ENCODE measurements at regions not wholly inside any gene's neighbourhood (a gene's known extent, or its start where the extent isn't known, plus 50 kb on each side); places are given as distances from the start of the nearest gene placed in this dataset.

DNA sequence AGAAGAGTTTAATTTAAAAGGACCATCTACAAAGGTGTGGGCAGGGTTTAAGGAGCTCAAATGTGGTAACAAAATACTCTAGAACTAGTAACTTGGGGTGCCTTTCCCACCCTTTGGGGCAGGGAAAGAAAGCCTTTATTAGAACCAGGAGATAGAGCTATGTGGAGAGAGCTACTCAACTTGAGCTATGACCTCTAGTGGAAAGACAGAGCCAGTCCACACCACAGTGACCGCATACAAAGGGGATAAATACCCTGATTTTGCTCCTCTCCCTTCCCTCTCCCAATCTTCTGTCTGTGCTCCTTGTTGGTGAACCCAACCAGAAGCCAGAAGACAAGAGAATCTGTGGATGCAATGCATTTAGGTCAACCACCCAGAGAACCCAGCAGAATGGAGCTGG is 54.4 kb upstream of the JAK1 start:
- Histone ChIP-seq H3K4me2 (ENCODE audit: low read length) (no peak overlapping the region), H4K20me1 (ENCODE audit: insufficient read depth, low read length) (no peaks in the 10 kb centered on the region), H2AFZ (ENCODE audit: low read depth, low read length) (no peak overlapping the region), H3K36me3 (replicated peaks; ENCODE audit: low read depth, low read length) (no peaks in the 10 kb centered on the region), H3K27me3 (ENCODE audit: low read depth, low read length) (no peaks in the 10 kb centered on the region), H3K4me1 (ENCODE audit: low read length) (no peaks in the 10 kb centered on the region), H3K79me2 (ENCODE audit: low read length) (no peaks in the 10 kb centered on the region), H3K9ac (ENCODE audit: low read length) (no peak overlapping the region), H3K9me3 (ENCODE audit: insufficient read depth, low read length) (no peaks in the 10 kb centered on the region), H3K4me3 (ENCODE audit: low read length) (no peak overlapping the region), H3K27ac (ENCODE audit: low read length) (no peak overlapping the region)
- TF ChIP-seq CTCF (IDR thresholded peaks at IDR 0.05; ENCODE audit: low read depth, low read length): 0 out of 2 replicates have a peak, but pooled peaks have one; percentile 11
- no peak for TF ChIP-seq EZH2phosphoT487 (IDR thresholded peaks at IDR 0.05; ENCODE audit: low read depth)

- no peak overlapping the region for H3K4me3 ChIP-seq (ENCODE audit: low read length)
- no peaks in the 10 kb centered on the region for H3K36me3 ChIP-seq (replicated peaks; ENCODE audit: low read depth, low read length)
- no peak overlapping the region for H3K27ac ChIP-seq (ENCODE audit: low read length)
- H4K20me1 ChIP-seq (ENCODE audit: insufficient read depth, low read length): no peaks in the 10 kb centered on the region
- H3K27me3 ChIP-seq (ENCODE audit: low read depth, low read length): no peaks in the 10 kb centered on the region
- H3K79me2 ChIP-seq (ENCODE audit: low read length): no peaks in the 10 kb centered on the region
- no peak overlapping the region for H2AFZ ChIP-seq (ENCODE audit: low read depth, low read length)
- H3K9me3 ChIP-seq (ENCODE audit: insufficient read depth, low read length): no peaks in the 10 kb centered on the region
- H3K4me1 ChIP-seq (ENCODE audit: low read length): no peaks in the 10 kb centered on the region
- no peak overlapping the region for H3K9ac ChIP-seq (ENCODE audit: low read length)
- TF ChIP-seq CTCF (IDR thresholded peaks at IDR 0.05; ENCODE audit: low read depth, low read length): no peak
- TF ChIP-seq EZH2phosphoT487 (IDR thresholded peaks at IDR 0.05; ENCODE audit: low read depth): no peak
- H3K4me2 ChIP-seq (ENCODE audit: low read length): no peak overlapping the region
Observed at GRCh38 chr1:65021795-65022194, 55.4 kb upstream of the JAK1 start.

- Histone ChIP-seq H3K79me2 (ENCODE audit: low read length) (no peaks in the 10 kb centered on the region), H3K36me3 (replicated peaks; ENCODE audit: low read depth, low read length) (no peaks in the 10 kb centered on the region), H3K9ac (ENCODE audit: low read length) (no peak overlapping the region), H4K20me1 (ENCODE audit: insufficient read depth, low read length) (no peaks in the 10 kb centered on the region), H3K4me1 (ENCODE audit: low read length) (no peaks in the 10 kb centered on the region), H3K27me3 (ENCODE audit: low read depth, low read length) (no peaks in the 10 kb centered on the region), H2AFZ (ENCODE audit: low read depth, low read length) (no peak overlapping the region), H3K27ac (ENCODE audit: low read length) (no peak overlapping the region), H3K4me3 (ENCODE audit: low read length) (no peak overlapping the region), H3K9me3 (ENCODE audit: insufficient read depth, low read length) (no peaks in the 10 kb centered on the region), H3K4me2 (ENCODE audit: low read length) (no peak overlapping the region)
- TF ChIP-seq CTCF (IDR thresholded peaks at IDR 0.05; ENCODE audit: low read depth, low read length) (no peak), EZH2phosphoT487 (IDR thresholded peaks at IDR 0.05; ENCODE audit: low read depth) (no peak)
Observed at GRCh38 chr1:65022216-65022615, 55.9 kb upstream of the JAK1 start.

DNA sequence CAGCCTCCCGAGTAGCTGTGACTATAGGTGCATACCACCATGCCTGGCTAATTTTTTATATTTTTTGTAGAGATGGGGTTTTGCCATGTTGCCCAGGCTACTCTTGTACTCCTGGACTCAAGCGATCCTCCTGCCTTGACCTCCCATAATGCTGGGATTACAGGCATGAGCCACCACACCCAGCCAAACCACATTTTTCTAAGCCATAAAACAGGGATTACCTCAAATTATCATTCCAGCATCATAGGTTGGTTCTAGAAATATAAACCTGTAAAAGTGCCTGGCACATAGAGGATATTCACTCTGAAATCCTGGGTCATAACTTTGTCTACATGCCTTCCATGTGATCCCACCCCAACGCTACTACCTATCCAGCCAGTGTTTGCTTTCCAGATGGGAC is 59.4 kb upstream of the JAK1 start:
- no peak overlapping the region for H3K4me2 ChIP-seq (ENCODE audit: low read length)
- no peak overlapping the region for H2AFZ ChIP-seq (ENCODE audit: low read depth, low read length)
- H3K4me1 ChIP-seq (ENCODE audit: low read length): no peaks in the 10 kb centered on the region
- no peak for TF ChIP-seq CTCF (IDR thresholded peaks at IDR 0.05; ENCODE audit: low read depth, low read length)
- TF ChIP-seq EZH2phosphoT487 (IDR thresholded peaks at IDR 0.05; ENCODE audit: low read depth): no peak
- H3K9ac ChIP-seq (ENCODE audit: low read length): no peak overlapping the region
- no peaks in the 10 kb centered on the region for H3K36me3 ChIP-seq (replicated peaks; ENCODE audit: low read depth, low read length)
- H3K27me3 ChIP-seq (ENCODE audit: low read depth, low read length): no peaks in the 10 kb centered on the region
- no peak overlapping the region for H3K4me3 ChIP-seq (ENCODE audit: low read length)
- no peaks in the 10 kb centered on the region for H3K9me3 ChIP-seq (ENCODE audit: insufficient read depth, low read length)
- H4K20me1 ChIP-seq (ENCODE audit: insufficient read depth, low read length): no peaks in the 10 kb centered on the region
- no peaks in the 10 kb centered on the region for H3K79me2 ChIP-seq (ENCODE audit: low read length)
- H3K27ac ChIP-seq (ENCODE audit: low read length): no peak overlapping the region

Measured in OCI-LY3 (cell line).